ENCODE measurements at regions not wholly inside any gene's neighbourhood (a gene's known extent, or its start where the extent isn't known, plus 50 kb on each side); places are given as distances from the start of the nearest gene placed in this dataset.

- whole genome bisulfite sequencing, 2 donors = 78 to 82% methylated on average over 6 of the region's 6 CpGs
Measured at GRCh38 chr2:133732982-133733900, 165.0 kb upstream of the NCKAP5 start.

GRCh38 chr2:133733901-133734255, 165.6 kb upstream of the NCKAP5 start:
- Histone ChIP-seq H3K4me3 (no peak overlapping the region), H3K9me3 (no peaks in the 10 kb centered on the region), H3K27ac (no peak overlapping the region), H3K27me3 (no peaks in the 10 kb centered on the region), H3K36me3 (no peaks in the 10 kb centered on the region), H3K4me1 (no peaks in the 10 kb centered on the region)
- DNase-seq (no peak), ATAC-seq (ENCODE audit: low FRiP score in 2 of 2) (no peak)
- 84 to 86% methylated on average over 2 of the region's 2 CpGs for WGBS, 2 donors
- TF ChIP-seq EP300 (IDR thresholded peaks at IDR 0.05) (no peak), POLR2A (IDR thresholded peaks at IDR 0.05) (no peak), POLR2AphosphoS5 (IDR thresholded peaks at IDR 0.05) (no peak), CTCF (IDR thresholded peaks at IDR 0.05) (no peak)

More at GRCh38 chr2:133732982-133733900, 165.0 kb upstream of the NCKAP5 start:
- no peak overlapping the region for H3K4me3 ChIP-seq
- no peak for DNase-seq
- H3K27ac ChIP-seq = no peak overlapping the region
- no peaks in the 10 kb centered on the region for H3K27me3 ChIP-seq
- no peaks in the 10 kb centered on the region for H3K36me3 ChIP-seq
- no peak for TF ChIP-seq CTCF (IDR thresholded peaks at IDR 0.05)
- TF ChIP-seq POLR2A (IDR thresholded peaks at IDR 0.05) = no peak
- no peak for TF ChIP-seq POLR2AphosphoS5 (IDR thresholded peaks at IDR 0.05)
- TF ChIP-seq EP300 (IDR thresholded peaks at IDR 0.05) = no peak
- no peak for ATAC-seq (ENCODE audit: low FRiP score in 2 of 2)
- H3K9me3 ChIP-seq = no peaks in the 10 kb centered on the region
- no peaks in the 10 kb centered on the region for H3K4me1 ChIP-seq

GRCh38 chr2:133734716-133735495, 166.6 kb upstream of the NCKAP5 start:
- DNase-seq = no peak
- ATAC-seq (ENCODE audit: low FRiP score in 2 of 2) = no peak
- no peak overlapping the region for H3K4me3 ChIP-seq
- TF ChIP-seq POLR2AphosphoS5 (IDR thresholded peaks at IDR 0.05) (no peak), CTCF (IDR thresholded peaks at IDR 0.05) (no peak), POLR2A (IDR thresholded peaks at IDR 0.05) (no peak), EP300 (IDR thresholded peaks at IDR 0.05) (no peak)
- H3K4me1 ChIP-seq = no peaks in the 10 kb centered on the region
- H3K27me3 ChIP-seq = no peaks in the 10 kb centered on the region
- 87 to 91% methylated on average over 3 of the region's 3 CpGs for WGBS, 2 donors
- H3K36me3 ChIP-seq = no peaks in the 10 kb centered on the region
- no peak overlapping the region for H3K27ac ChIP-seq
- no peaks in the 10 kb centered on the region for H3K9me3 ChIP-seq

GRCh38 chr2:133736674-133737073, 168.4 kb upstream of the NCKAP5 start:
- Histone ChIP-seq H3K4me3 (no peak overlapping the region), H3K36me3 (no peaks in the 10 kb centered on the region), H3K9me3 (no peaks in the 10 kb centered on the region), H3K4me1 (no peaks in the 10 kb centered on the region), H3K27ac (no peak overlapping the region), H3K27me3 (no peaks in the 10 kb centered on the region)
- WGBS, 2 donors = 57 to 63% methylated on average over 4 of the region's 4 CpGs
- ATAC-seq (ENCODE audit: low FRiP score in 2 of 2) = no peak
- DNase-seq = no peak
- no peak for TF ChIP-seq CTCF (IDR thresholded peaks at IDR 0.05)
- TF ChIP-seq EP300 (IDR thresholded peaks at IDR 0.05) = no peak
- no peak for TF ChIP-seq POLR2A (IDR thresholded peaks at IDR 0.05)
- no peak for TF ChIP-seq POLR2AphosphoS5 (IDR thresholded peaks at IDR 0.05)

Measured in upper lobe of left lung (tissue), 6 donors.